ENCODE measurements at regions not wholly inside any gene's neighbourhood (a gene's known extent, or its start where the extent isn't known, plus 50 kb on each side); places are given as distances from the start of the nearest gene placed in this dataset.

GRCh38 chr10:56604624-56605023, 243.6 kb upstream of the ZWINT start:
- Histone ChIP-seq H3K27me3 (replicated peaks) (no peaks in the 10 kb centered on the region), H3K4me3 (ENCODE audit: low read depth, low read length) (no peak overlapping the region), H3K27ac (no peak overlapping the region), H3K36me3 (replicated peaks) (no peaks in the 10 kb centered on the region)
- no peak for TF ChIP-seq CTCF (IDR thresholded peaks at IDR 0.05; ENCODE audit: low read depth, low read length, missing control alignments)
- DNase-seq = no peak
- in situ Hi-C loops (cut with HindIII; ENCODE audit: low pct_ligation_motif_present, low sequenced_read_pairs) = no loop called here

GRCh38 chr10:56599201-56599600, 238.1 kb upstream of the ZWINT start:
- Histone ChIP-seq H3K27ac (no peak overlapping the region), H3K4me3 (ENCODE audit: low read depth, low read length) (no peak overlapping the region), H3K36me3 (replicated peaks) (no peaks in the 10 kb centered on the region), H3K27me3 (replicated peaks) (no peaks in the 10 kb centered on the region)
- TF ChIP-seq CTCF (IDR thresholded peaks at IDR 0.05; ENCODE audit: low read depth, low read length, missing control alignments) = no peak
- DNase-seq = no peak
- in situ Hi-C loops (cut with HindIII; ENCODE audit: low pct_ligation_motif_present, low sequenced_read_pairs) = no loop called here

DNA sequence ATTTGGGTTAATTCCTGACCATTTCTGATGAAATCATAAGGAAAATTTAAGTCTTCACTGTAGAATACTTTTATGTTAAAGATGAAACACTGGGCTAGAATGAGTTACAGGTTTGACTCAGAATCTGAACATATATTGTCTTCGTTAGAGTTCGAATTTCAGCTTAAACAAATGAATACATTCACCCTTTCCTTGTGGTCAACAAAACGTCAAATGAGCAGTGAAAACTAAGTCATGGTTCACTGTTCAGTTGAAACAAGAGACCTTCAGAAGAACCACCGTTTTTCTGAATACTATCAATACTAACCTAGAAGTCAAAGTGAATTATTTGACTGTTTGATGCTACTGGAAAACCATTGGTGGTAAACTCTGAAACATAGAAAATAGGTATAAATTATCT, 235.2 kb upstream of the ZWINT start:
- DNase-seq = no peak
- H3K36me3 ChIP-seq (replicated peaks) = no peaks in the 10 kb centered on the region
- H3K27ac ChIP-seq = no peak overlapping the region
- no peak overlapping the region for H3K4me3 ChIP-seq (ENCODE audit: low read depth, low read length)
- in situ Hi-C loops (cut with HindIII; ENCODE audit: low pct_ligation_motif_present, low sequenced_read_pairs) = no loop called here
- no peaks in the 10 kb centered on the region for H3K27me3 ChIP-seq (replicated peaks)
- no peak for TF ChIP-seq CTCF (IDR thresholded peaks at IDR 0.05; ENCODE audit: low read depth, low read length, missing control alignments)

GRCh38 chr10:56593120-56593519, 232.1 kb upstream of the ZWINT start:
- Histone ChIP-seq H3K36me3 (replicated peaks) (no peaks in the 10 kb centered on the region), H3K27ac (no peak overlapping the region), H3K4me3 (ENCODE audit: low read depth, low read length) (no peak overlapping the region), H3K27me3 (replicated peaks) (no peaks in the 10 kb centered on the region)
- TF ChIP-seq CTCF (IDR thresholded peaks at IDR 0.05; ENCODE audit: low read depth, low read length, missing control alignments) = no peak
- in situ Hi-C loops (cut with HindIII; ENCODE audit: low pct_ligation_motif_present, low sequenced_read_pairs) = no loop called here
- DNase-seq = no peak

- H3K4me3 ChIP-seq (ENCODE audit: low read depth, low read length) = no peak overlapping the region
- no peaks in the 10 kb centered on the region for H3K27me3 ChIP-seq (replicated peaks)
- no peaks in the 10 kb centered on the region for H3K36me3 ChIP-seq (replicated peaks)
- in situ Hi-C loops (cut with HindIII; ENCODE audit: low pct_ligation_motif_present, low sequenced_read_pairs) = no loop called here
- no peak overlapping the region for H3K27ac ChIP-seq
- no peak for DNase-seq
- TF ChIP-seq CTCF (IDR thresholded peaks at IDR 0.05; ENCODE audit: low read depth, low read length, missing control alignments) = no peak
These were observed 225.4 kb upstream of the ZWINT start for GRCh38 chr10:56586461-56586891.

- in situ Hi-C loops (cut with HindIII; ENCODE audit: low pct_ligation_motif_present, low sequenced_read_pairs) = no loop called here
- TF ChIP-seq CTCF (IDR thresholded peaks at IDR 0.05; ENCODE audit: low read depth, low read length, missing control alignments) = no peak
These were observed 224.6 kb upstream of the ZWINT start for GRCh38 chr10:56585447-56586171.

More at GRCh38 chr10:56585447-56586171, 224.6 kb upstream of the ZWINT start:
- no peaks in the 10 kb centered on the region for H3K27me3 ChIP-seq (replicated peaks)
- H3K36me3 ChIP-seq (replicated peaks) = no peaks in the 10 kb centered on the region
- DNase-seq = no peak
- no peak overlapping the region for H3K4me3 ChIP-seq (ENCODE audit: low read depth, low read length)
- H3K27ac ChIP-seq = no peak overlapping the region

Data from brain microvascular endothelial cell (primary cell).